Posterior cingulate gyrus (tissue), 11 donors: ENCODE measurements at regions not wholly inside any gene's neighbourhood (a gene's known extent, or its start where the extent isn't known, plus 50 kb on each side); places are given as distances from the start of the nearest gene placed in this dataset.
A peak's percentile ranks its signal among the peaks of the same experiment; 100 is the strongest.

Source experiments
- DNase-seq, 10 donors: peaks; one replicate each; pipeline versions ENCODE4 v3.0.0 to v3.0.0-alpha.2; 2020 to 2021; ENCODE audit warnings: mixed read lengths in 3 of 10
- intact Hi-C: fragments of 100-400 bp; cut with DNase I; formaldehyde crosslinking; loops from one replicate; pipeline ENCODE4 v1.15.1; 2023

DNA sequence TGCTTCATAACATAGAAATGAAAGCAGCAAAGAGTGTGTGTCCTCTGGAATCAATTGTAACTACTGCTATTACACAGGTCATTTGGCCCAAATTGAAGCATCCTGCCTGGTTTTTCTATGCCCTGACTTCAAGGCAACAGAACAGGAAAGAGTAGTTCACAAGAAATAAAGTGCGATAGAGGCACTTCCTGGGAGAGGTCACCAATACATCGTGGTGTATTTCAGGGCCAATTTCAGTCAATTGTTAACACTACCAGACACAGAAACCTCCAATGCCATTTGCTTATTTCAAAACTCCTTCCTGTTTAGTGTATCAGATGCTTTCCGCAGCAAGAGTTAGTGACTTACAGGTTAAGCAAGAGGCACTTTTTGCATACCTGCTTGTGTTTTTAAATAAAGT, 292.1 kb downstream of the ETAA1 start:
- DNase-seq: no peak
- intact Hi-C loops: no loop called here

- no peak for DNase-seq
- intact Hi-C loops: no loop called here
Observed at GRCh38 chr2:67689651-67690050, 292.5 kb downstream of the ETAA1 start.

GRCh38 chr2:67694445-67694844, 297.3 kb downstream of the ETAA1 start:
- peak in 3 of 10 donors; percentile 15 to 86 (median 72) for DNase-seq
- intact Hi-C loops: no loop called here

DNA sequence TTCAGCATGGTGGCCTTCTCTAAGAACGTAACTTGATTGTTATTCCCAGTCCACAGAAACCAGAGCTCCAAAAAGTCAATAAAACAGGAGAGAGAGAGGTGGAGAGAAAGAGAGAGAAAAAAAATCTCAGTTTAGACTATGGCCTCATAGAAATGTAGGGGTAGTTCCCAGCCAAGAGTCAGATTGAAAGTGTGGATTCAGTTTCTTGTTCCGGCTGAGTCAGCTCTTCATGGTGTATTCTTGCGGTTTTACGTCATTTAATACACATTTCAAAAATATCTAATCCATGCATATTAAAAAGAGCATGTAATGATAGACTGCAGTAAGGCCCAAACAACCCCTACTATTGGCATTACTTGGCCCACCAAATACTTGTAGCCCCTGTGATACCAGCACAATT, 303.9 kb downstream of the ETAA1 start:
- no peak for DNase-seq
- intact Hi-C loops: no loop called here

GRCh38 chr2:67702284-67702683, 305.2 kb downstream of the ETAA1 start:
- intact Hi-C loops: no loop called here
- no peak for DNase-seq

GRCh38 chr2:67702937-67703336, 305.8 kb downstream of the ETAA1 start:
- DNase-seq: no peak
- intact Hi-C loops: no loop called here

- DNase-seq: no peak
- intact Hi-C loops: no loop called here
Observed at GRCh38 chr2:67706082-67706481, 308.9 kb downstream of the ETAA1 start.

- intact Hi-C loops: no loop called here
- no peak for DNase-seq
Observed at GRCh38 chr2:67707896-67708295, 310.8 kb downstream of the ETAA1 start.

GRCh38 chr2:67709835-67710234, 312.7 kb downstream of the ETAA1 start:
- no peak for DNase-seq
- intact Hi-C loops: no loop called here

DNA sequence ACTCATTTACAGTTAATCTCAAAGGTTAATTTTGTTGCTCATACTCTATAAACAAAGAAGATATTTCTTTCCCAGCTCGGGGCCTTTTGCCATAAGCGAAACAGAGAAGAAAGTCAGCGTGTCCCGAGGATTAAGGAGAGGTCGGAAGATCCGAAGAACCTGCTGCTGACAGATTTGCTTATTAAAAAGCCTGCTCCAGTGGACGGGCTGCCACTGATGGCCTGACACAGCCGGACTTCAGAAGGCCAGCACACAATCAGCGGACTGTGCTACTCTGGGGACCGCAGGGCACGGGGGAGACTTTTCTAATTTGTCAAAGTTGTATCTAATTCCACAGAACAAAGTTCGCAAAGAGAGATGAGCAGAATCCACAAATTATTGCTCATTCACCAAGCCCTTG, 315.4 kb downstream of the ETAA1 start:
- intact Hi-C loops: no loop called here
- peak in 2 of 10 donors; percentile 9 to 59 for DNase-seq

- intact Hi-C loops: no loop called here
- DNase-seq: no peak
Observed at GRCh38 chr2:67713376-67713775, 316.2 kb downstream of the ETAA1 start.

- intact Hi-C loops: no loop called here
Observed at GRCh38 chr2:67716895-67717396, 319.8 kb downstream of the ETAA1 start.

DNA sequence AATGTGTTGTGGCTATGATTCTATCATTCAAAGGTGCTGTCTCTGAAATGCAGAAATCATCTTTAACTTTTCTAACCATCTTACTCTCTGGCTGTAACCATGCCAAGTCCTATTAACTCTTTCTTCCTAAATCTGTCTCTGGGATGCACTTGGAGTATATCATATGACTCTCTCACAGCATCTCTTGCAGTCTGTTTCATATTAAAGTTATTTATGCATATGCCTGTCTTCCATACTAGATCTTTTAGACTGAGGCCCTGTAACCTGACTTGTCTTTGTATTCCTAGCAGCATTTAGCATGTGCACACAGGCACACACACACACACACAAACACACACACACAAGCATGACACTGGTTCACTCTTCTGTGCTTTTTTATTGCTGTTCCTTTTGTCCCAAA, 320.6 kb downstream of the ETAA1 start:
- DNase-seq: no peak
- intact Hi-C loops: no loop called here

More at GRCh38 chr2:67716895-67717396, 319.8 kb downstream of the ETAA1 start:
- DNase-seq: no peak

DNA sequence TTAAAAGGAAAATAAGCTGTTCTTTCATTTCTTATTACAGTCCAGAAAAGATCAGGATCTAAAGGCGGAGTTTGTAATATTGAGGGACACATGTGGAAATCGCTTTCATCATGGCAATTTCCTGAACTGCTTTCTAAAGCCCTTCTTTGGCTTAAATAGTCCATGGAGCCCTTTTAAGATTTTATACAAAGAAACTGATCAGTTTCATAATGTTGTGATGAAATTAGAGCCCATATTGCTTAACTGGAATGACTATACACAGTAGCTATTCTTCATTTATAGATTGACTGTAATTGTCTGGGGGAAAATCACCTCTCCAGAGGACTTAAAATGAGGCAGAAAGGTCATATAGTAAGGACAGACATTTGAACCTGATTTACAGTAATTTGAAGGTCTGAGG, 322.2 kb downstream of the ETAA1 start:
- intact Hi-C loops: no loop called here
- no peak for DNase-seq

- intact Hi-C loops: no loop called here
Observed at GRCh38 chr2:67721516-67721915, 324.4 kb downstream of the ETAA1 start.

GRCh38 chr2:67724261-67724660, 327.1 kb downstream of the ETAA1 start:
- no peak for DNase-seq
- intact Hi-C loops: no loop called here

More at GRCh38 chr2:67721516-67721915, 324.4 kb downstream of the ETAA1 start:
- DNase-seq: no peak

DNA sequence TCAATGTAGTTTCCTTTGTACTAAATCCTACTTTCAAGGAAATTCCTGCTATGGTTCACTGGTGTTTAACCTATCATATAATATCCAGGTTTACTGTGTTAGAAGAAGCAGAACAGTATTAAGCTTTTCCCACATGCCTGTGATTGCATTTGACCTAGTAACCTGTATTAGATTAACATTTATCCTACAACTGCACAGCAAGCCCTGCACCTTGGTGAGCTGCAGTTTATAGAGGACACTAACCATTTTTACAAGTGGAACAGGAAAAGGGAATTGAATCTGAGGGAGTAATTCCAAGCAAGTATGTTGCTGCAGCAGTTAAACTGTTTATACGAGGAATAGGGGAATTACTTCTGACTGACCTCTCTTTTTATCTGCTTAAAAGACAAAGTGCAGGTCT, 328.6 kb downstream of the ETAA1 start:
- DNase-seq: no peak
- intact Hi-C loops: no loop called here

DNA sequence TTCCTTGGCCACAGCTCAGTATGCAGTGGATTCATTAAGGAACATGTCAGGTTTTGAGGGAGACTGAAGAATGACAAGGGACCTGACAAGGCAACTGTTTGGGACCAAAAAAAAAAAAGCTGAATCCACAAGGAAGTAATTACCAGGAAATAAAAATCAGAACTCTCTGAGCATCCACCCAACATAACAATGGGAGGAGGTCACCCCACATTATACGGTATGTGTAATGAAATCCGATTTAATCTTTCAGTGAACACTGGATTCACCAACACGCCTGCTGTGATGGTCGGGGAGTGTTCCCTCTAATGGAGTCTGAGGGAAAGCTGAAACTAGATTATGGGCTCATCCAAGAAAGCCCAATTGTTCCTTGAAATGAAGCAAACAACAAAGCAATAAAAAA, 329.3 kb downstream of the ETAA1 start:
- DNase-seq: no peak
- intact Hi-C loops: no loop called here

- intact Hi-C loops: no loop called here
- DNase-seq: no peak
Observed at GRCh38 chr2:67727131-67727530, 330.0 kb downstream of the ETAA1 start.

- intact Hi-C loops: no loop called here
- DNase-seq: no peak
Observed at GRCh38 chr2:67727623-67728022, 330.5 kb downstream of the ETAA1 start.

DNA sequence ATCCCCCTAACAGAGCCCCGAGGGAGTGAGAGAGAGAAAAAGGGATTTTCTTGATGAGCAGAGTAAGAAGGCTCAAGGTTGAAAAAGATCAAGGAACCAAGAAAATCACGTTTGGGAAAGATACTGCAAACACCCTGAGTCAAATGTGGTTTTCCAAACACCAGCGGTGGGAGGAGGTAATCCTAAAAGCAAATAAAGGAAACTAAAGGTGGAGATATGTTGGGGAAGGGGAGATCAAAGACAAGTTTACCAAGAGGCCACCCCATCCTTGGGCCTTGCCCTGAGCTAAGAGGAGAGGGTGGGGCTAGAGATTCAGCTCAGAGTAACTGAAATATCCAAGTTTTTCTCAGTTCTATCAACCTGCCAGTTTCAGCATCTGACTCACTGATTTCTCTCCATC, 332.3 kb downstream of the ETAA1 start:
- intact Hi-C loops: no loop called here
- no peak for DNase-seq

DNA sequence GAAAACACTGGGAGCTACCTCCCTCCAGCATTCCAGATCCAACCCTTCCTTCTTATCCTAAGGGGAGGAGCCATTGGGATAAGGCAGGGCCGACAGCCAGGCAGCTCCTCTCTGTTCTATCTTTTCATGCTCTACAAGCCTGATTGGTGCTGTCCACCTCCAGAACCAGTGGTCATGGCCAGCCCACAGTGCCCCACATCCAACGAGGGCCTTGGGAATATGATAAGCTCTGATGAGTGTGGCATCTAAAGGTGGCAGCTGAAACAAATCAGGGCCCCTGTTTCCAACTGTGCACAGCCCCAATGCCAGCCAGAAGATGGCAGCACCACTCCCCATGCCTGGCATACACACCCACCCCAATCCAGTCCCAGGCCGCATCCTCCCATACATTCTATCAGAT, 329.3 kb downstream of the C1D start:
- peak in 5 of 10 donors; percentile 9 to 90 (median 24) for DNase-seq
- intact Hi-C loops: loop anchor here (1.0 to 5.0 kb wide), 2 partner anchors 104 to 298 kb away; no protein-coding TSS in a partner anchor

- intact Hi-C loops: no loop called here
- no peak for DNase-seq
Observed at GRCh38 chr2:67752199-67752598, 310.6 kb downstream of the C1D start.
